Activated CD4-positive, CD25-positive, alpha-beta regulatory T cell treated with anti-CD3 and anti-CD28 coated beads, Interleukin-2, amount 50 U/mL, for 16 hours (primary cell): ENCODE measurements at regions not wholly inside any gene's neighbourhood (a gene's known extent, or its start where the extent isn't known, plus 50 kb on each side); places are given as distances from the start of the nearest gene placed in this dataset.
"Not testable (repeated sequence)": the region's sequence is repeated elsewhere in the genome, so short reads cannot be mapped to it uniquely, and the experiment has no call there.

Experiments used
- DNase-seq: peaks from one replicate; pipeline ENCODE4 v3.0.0-alpha.2; 2020; ENCODE audit warnings: low read depth, low spot score

GRCh38 chr15:62218841-62219240, 53.8 kb upstream of the C2CD4B start:
- no peak for DNase-seq

- no peak for DNase-seq
Measured at GRCh38 chr15:62219799-62220198, 54.7 kb upstream of the C2CD4B start.

- DNase-seq, result no peak
Measured at GRCh38 chr15:62223020-62223419, 57.9 kb upstream of the C2CD4B start.

GRCh38 chr15:62228604-62229003, 63.5 kb upstream of the C2CD4B start:
- no peak for DNase-seq

- DNase-seq, result no peak
Measured at GRCh38 chr15:62231856-62232255, 66.8 kb upstream of the C2CD4B start.

GRCh38 chr15:62240121-62241096, 75.3 kb upstream of the C2CD4B start:
- no peak for DNase-seq

- no peak for DNase-seq
Measured at GRCh38 chr15:62241135-62241770, 76.2 kb upstream of the C2CD4B start.

GRCh38 chr15:62242999-62243398, 77.9 kb upstream of the C2CD4B start:
- no peak for DNase-seq

GRCh38 chr15:62244762-62245161, 79.7 kb upstream of the C2CD4B start:
- DNase-seq, result no peak

- no peak for DNase-seq
Measured at GRCh38 chr15:62248277-62248984, 83.3 kb upstream of the C2CD4B start.

GRCh38 chr15:62249501-62249900, 84.4 kb upstream of the C2CD4B start:
- no peak for DNase-seq

GRCh38 chr15:62250186-62250585, 85.1 kb upstream of the C2CD4B start:
- DNase-seq, result no peak

- no peak for DNase-seq
Measured at GRCh38 chr15:62250978-62251377, 85.9 kb upstream of the C2CD4B start.

- DNase-seq, result no peak
Measured at GRCh38 chr15:62253294-62253693, 88.2 kb upstream of the C2CD4B start.

- DNase-seq, result peak; percentile 28
Measured at GRCh38 chr15:62254137-62254934, 89.3 kb upstream of the C2CD4B start.

GRCh38 chr15:62256430-62256829, 91.3 kb upstream of the C2CD4B start:
- not testable (repeated sequence) for DNase-seq

GRCh38 chr15:62257996-62258521, 93.0 kb upstream of the C2CD4B start:
- DNase-seq, result no peak

- DNase-seq, result no peak
Measured at GRCh38 chr15:62262305-62262941, 97.3 kb upstream of the C2CD4B start.

GRCh38 chr15:62264196-62264595, 99.1 kb upstream of the C2CD4B start:
- no peak for DNase-seq

GRCh38 chr15:62269504-62269903, 104.4 kb upstream of the C2CD4B start:
- DNase-seq, result no peak
